Mesothelial cell of epicardium (in vitro differentiated cells): ENCODE measurements at regions not wholly inside any gene's neighbourhood (a gene's known extent, or its start where the extent isn't known, plus 50 kb on each side); places are given as distances from the start of the nearest gene placed in this dataset.

Experiments used
- DNase-seq, 2 experiments: peaks; one replicate each; pipeline ENCODE4 v3.0.0; 2021; ENCODE audit warnings: low spot score in 2 of 2; ENCODE audit not compliant: unreplicated experiment in 2 of 2
- H3K27ac Mint-ChIP-seq: 2 replicates; pipeline ENCODE4 v1.8.0; 2021; ENCODE audit warnings: mixed read lengths
- H3K27me3 Mint-ChIP-seq: 2 replicates; pipeline ENCODE4 v1.8.0; 2021; ENCODE audit warnings: low read depth, mixed read lengths
- H3K36me3 Mint-ChIP-seq: 2 replicates; pipeline ENCODE4 v1.8.0; 2021; ENCODE audit warnings: mixed read lengths
- H3K4me1 Mint-ChIP-seq: 2 replicates; pipeline ENCODE4 v1.8.0; 2021; ENCODE audit warnings: mixed read lengths
- H3K4me3 Mint-ChIP-seq: 2 replicates; pipeline ENCODE4 v1.8.0; 2021; ENCODE audit warnings: mild to moderate bottlenecking, moderate library complexity, mixed read lengths
- H3K9me3 Mint-ChIP-seq: 2 replicates; pipeline ENCODE4 v1.8.0; 2021; ENCODE audit warnings: mixed read lengths
- CTCF ChIP-seq: fragments of 200-600 bp; sonication (generic); IDR thresholded peaks from one replicate; pipeline ENCODE4 v1.5.0; 2021; ENCODE audit warnings: antibody characterized with exemption; ENCODE audit not compliant: unreplicated experiment

DNA sequence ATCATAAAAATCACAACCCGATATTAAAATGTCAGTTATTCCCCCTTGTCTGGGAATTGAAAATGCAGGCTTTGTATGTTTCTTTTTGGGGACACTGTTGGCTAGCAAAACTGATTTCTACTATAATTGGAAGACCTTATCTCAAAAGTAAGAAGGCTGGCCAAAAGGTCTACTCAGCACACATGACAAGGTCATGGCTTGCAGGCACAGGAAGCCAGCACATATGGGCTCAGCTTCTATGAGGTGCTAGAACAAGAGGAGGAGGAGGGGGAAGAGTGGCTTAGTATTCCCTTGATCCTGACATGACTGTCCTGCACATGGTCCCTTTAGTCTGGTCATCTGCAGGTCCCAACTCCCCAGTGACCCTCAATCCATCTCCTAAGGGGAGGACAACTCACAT lies 681.2 kb downstream of the SQOR start:
- H3K36me3 Mint-ChIP-seq: no peaks in the 10 kb centered on the region
- H3K4me1 Mint-ChIP-seq: no peaks in the 10 kb centered on the region
- H3K27ac Mint-ChIP-seq: no peak overlapping the region
- no peak for TF ChIP-seq CTCF
- no peaks in the 10 kb centered on the region for H3K27me3 Mint-ChIP-seq
- H3K9me3 Mint-ChIP-seq: no peaks in the 10 kb centered on the region
- no peak overlapping the region for H3K4me3 Mint-ChIP-seq
- no peak for DNase-seq

GRCh38 chr15:46317029-46317428 lies 682.2 kb downstream of the SQOR start:
- Mint-ChIP-seq H3K36me3 (no peaks in the 10 kb centered on the region), H3K9me3 (no peaks in the 10 kb centered on the region), H3K27ac (no peak overlapping the region), H3K4me3 (no peak overlapping the region), H3K27me3 (no peaks in the 10 kb centered on the region), H3K4me1 (peaks cover 6% of the 10 kb centered on the region)
- no peak for DNase-seq
- no peak for TF ChIP-seq CTCF

GRCh38 chr15:46322753-46323152 lies 687.9 kb downstream of the SQOR start:
- H3K4me3 Mint-ChIP-seq: no peak overlapping the region
- H3K4me1 Mint-ChIP-seq: peaks cover 6% of the 10 kb centered on the region
- no peaks in the 10 kb centered on the region for H3K27me3 Mint-ChIP-seq
- H3K9me3 Mint-ChIP-seq: no peaks in the 10 kb centered on the region
- H3K36me3 Mint-ChIP-seq: no peaks in the 10 kb centered on the region
- H3K27ac Mint-ChIP-seq: no peak overlapping the region
- DNase-seq: no peak
- TF ChIP-seq CTCF: no peak

DNA sequence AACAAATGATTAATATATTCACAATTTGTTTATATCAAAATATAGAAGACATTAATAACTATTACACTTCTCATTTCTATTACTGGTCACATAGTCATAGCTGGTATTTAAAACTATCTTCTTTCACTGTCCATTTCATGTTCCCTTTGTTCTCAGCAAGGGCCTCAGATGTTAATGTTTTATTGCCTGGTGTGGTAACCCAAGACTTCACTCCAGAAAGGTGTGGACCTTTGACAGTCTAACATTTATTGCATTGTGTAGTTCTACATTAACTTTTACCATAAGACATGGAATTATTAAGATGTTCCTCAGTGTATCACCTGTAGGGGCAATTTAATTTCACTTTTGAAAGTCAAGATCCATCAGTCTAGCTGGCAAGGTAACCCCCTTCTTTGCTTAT lies 691.3 kb downstream of the SQOR start:
- Mint-ChIP-seq H3K9me3 (no peaks in the 10 kb centered on the region), H3K4me3 (no peak overlapping the region), H3K27ac (no peak overlapping the region), H3K4me1 (peaks cover 6% of the 10 kb centered on the region), H3K36me3 (no peaks in the 10 kb centered on the region), H3K27me3 (no peaks in the 10 kb centered on the region)
- TF ChIP-seq CTCF: no peak
- no peak for DNase-seq

DNA sequence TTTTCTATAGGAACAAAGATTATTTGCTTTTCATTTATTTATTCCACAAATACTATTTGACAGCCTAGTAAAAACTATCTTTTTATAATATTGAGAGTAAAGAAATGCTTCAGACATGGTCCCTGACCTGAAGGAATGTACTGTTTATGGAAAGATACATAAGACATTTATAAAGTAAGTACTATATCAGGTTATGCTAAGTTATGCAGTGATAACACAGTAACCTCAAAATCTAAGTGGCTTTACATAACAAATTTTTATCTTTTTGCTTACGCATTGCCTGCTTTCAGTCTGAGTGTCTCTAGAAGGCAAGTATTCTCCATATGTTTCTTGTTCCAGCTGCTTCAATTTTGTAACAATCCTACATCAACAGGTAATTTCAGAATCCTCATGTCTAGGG lies 694.0 kb downstream of the SQOR start:
- no peak overlapping the region for H3K27ac Mint-ChIP-seq
- no peaks in the 10 kb centered on the region for H3K9me3 Mint-ChIP-seq
- no peak for DNase-seq
- no peaks in the 10 kb centered on the region for H3K36me3 Mint-ChIP-seq
- H3K4me1 Mint-ChIP-seq: no peaks in the 10 kb centered on the region
- no peak for TF ChIP-seq CTCF
- H3K27me3 Mint-ChIP-seq: no peaks in the 10 kb centered on the region
- no peak overlapping the region for H3K4me3 Mint-ChIP-seq

DNA sequence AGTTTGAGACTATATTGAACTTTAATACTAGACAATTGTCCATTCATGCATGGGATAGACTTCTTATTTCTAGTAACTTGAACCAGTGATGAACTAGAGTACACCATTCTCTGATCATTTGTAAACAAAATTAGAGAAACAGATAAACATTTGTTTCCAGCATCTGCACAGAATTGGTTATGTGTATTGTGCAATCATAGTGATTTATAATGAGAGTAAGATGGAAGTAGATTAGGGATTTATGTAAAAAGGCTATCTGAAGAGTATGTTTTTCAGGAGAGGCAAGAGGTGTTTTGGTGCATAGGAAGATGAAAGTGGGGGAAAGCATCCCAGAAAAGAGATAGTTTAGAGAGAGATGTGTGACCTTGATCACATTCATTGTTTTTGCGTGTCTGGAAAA lies 695.0 kb downstream of the SQOR start:
- no peaks in the 10 kb centered on the region for H3K27me3 Mint-ChIP-seq
- no peaks in the 10 kb centered on the region for H3K9me3 Mint-ChIP-seq
- H3K4me3 Mint-ChIP-seq: no peak overlapping the region
- H3K27ac Mint-ChIP-seq: no peak overlapping the region
- no peaks in the 10 kb centered on the region for H3K36me3 Mint-ChIP-seq
- H3K4me1 Mint-ChIP-seq: no peaks in the 10 kb centered on the region
- TF ChIP-seq CTCF: no peak
- DNase-seq: no peak
